SJCRH30 (cell line): ENCODE measurements at regions not wholly inside any gene's neighbourhood (a gene's known extent, or its start where the extent isn't known, plus 50 kb on each side); places are given as distances from the start of the nearest gene placed in this dataset.
"Not testable (repeated sequence)": the region's sequence is repeated elsewhere in the genome, so short reads cannot be mapped to it uniquely, and the experiment has no call there.

ENCODE experiments used
- DNase-seq, 2 experiments: peaks; one replicate each; pipeline ENCODE4 v3.0.0-alpha.2; 2015 to 2020
- H3K27ac ChIP-seq: fragments of 250-450 bp; sonication (Bioruptor Pico); 2 replicates; pipeline ENCODE4 v1.5.1; 2020; ENCODE audit warnings: mild to moderate bottlenecking, moderate library complexity
- H3K27me3 ChIP-seq: fragments of 250-450 bp; sonication (Bioruptor Pico); 2 replicates; pipeline ENCODE4 v1.5.1; 2020; ENCODE audit warnings: mild to moderate bottlenecking, moderate library complexity
- H3K36me3 ChIP-seq: fragments of 250-450 bp; sonication (Bioruptor Pico); 2 replicates; pipeline ENCODE4 v1.5.1; 2020; ENCODE audit warnings: mild to moderate bottlenecking, moderate library complexity
- H3K4me1 ChIP-seq: fragments of 250-450 bp; sonication (Bioruptor Pico); 2 replicates; pipeline ENCODE4 v1.5.1; 2020; ENCODE audit warnings: mild to moderate bottlenecking, moderate library complexity
- H3K4me3 ChIP-seq: fragments of 250-450 bp; sonication (Bioruptor Pico); 2 replicates; pipeline ENCODE4 v1.5.1; 2020; ENCODE audit warnings: mild to moderate bottlenecking, moderate library complexity
- H3K9me3 ChIP-seq: fragments of 250-450 bp; sonication (Bioruptor Pico); replicated peaks from 2 replicates; pipeline ENCODE4 v1.5.1; 2020; ENCODE audit warnings: mild to moderate bottlenecking, moderate library complexity

GRCh38 chr5:174570662-174571061, 153.7 kb upstream of the MSX2 start:
- Histone ChIP-seq H3K36me3 (no peaks in the 10 kb centered on the region), H3K9me3 (no peaks in the 10 kb centered on the region), H3K27me3 (no peaks in the 10 kb centered on the region), H3K4me3 (no peak overlapping the region), H3K4me1 (peaks cover 7% of the 10 kb centered on the region), H3K27ac (no peak overlapping the region)
- DNase-seq: no peak

GRCh38 chr5:174571662-174572397, 152.6 kb upstream of the MSX2 start:
- Histone ChIP-seq H3K27ac (peak overlapping the region; percentile 0; the same call in 1 of the 2 replicates), H3K4me1 (peaks cover 7% of the 10 kb centered on the region), H3K4me3 (no peak overlapping the region), H3K9me3 (no peaks in the 10 kb centered on the region), H3K36me3 (no peaks in the 10 kb centered on the region), H3K27me3 (no peaks in the 10 kb centered on the region)
- peak; percentile 73 to 91 for DNase-seq

DNA sequence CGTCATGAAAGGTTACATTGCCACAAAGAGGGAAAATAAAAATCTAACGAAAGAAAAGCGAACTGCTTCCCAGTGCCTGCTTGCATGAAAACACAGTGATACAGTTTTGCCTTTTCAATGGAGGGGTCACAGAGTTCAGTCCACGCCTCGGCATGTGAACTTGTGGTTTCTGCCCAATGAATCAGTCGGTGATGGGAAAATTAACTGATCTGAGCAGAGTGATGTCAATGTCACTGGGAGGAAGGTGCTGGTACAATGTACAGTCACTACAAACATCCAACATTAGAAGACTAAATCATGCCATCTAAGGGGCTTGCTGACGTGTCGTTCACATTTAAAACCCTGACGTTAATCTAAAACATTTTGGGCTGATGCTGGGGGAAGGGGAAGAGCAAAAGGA, 151.8 kb upstream of the MSX2 start:
- no peaks in the 10 kb centered on the region for H3K27me3 ChIP-seq
- no peak for DNase-seq
- no peaks in the 10 kb centered on the region for H3K9me3 ChIP-seq
- H3K27ac ChIP-seq: no peak overlapping the region
- no peaks in the 10 kb centered on the region for H3K36me3 ChIP-seq
- H3K4me1 ChIP-seq: peaks cover 7% of the 10 kb centered on the region
- no peak overlapping the region for H3K4me3 ChIP-seq

DNA sequence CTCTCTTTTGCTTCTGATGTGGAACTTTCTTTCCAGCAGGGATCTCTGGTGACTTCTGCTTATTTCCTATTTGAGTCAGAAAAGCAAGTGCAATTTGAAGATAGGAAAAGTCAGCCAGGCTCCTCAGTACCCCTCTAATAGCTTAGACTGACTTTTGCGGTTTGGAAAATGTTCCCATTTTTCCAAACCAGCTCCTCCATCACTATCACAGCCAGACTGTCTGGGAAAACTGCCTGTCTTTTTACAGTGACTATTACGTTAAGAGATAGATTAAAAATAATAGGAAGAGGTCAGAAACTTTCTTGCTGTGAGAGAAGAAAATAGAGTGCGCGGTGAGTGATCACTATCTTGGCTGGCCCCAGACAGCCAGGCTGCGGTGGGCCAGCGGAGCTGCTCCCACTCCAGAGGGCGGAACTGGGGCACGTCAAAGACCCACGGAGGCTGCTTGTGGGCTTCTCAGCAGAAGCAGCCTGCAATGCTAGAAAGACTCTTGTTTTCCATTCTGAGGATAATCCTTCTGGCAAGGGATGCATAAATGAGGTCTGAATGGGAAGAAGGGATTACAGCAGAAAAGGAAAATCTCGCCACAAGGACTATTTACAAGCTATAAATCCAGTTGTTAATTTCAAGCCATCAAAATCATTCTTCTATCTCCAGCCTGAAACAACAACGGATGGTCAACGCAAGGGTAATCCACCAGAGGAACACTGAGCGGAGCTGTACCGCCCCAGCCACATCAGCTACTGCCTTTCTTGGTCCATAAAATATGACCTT, 151.0 kb upstream of the MSX2 start:
- Histone ChIP-seq H3K36me3 (no peaks in the 10 kb centered on the region), H3K27me3 (no peaks in the 10 kb centered on the region), H3K9me3 (no peaks in the 10 kb centered on the region), H3K4me1 (peaks cover 7% of the 10 kb centered on the region), H3K4me3 (no peak overlapping the region), H3K27ac (no peak overlapping the region)
- no peak for DNase-seq

GRCh38 chr5:174575043-174575442, 149.3 kb upstream of the MSX2 start:
- no peak overlapping the region for H3K27ac ChIP-seq
- H3K27me3 ChIP-seq: no peaks in the 10 kb centered on the region
- no peaks in the 10 kb centered on the region for H3K36me3 ChIP-seq
- H3K4me1 ChIP-seq: peaks cover 7% of the 10 kb centered on the region
- no peak overlapping the region for H3K4me3 ChIP-seq
- no peak for DNase-seq
- no peaks in the 10 kb centered on the region for H3K9me3 ChIP-seq

DNA sequence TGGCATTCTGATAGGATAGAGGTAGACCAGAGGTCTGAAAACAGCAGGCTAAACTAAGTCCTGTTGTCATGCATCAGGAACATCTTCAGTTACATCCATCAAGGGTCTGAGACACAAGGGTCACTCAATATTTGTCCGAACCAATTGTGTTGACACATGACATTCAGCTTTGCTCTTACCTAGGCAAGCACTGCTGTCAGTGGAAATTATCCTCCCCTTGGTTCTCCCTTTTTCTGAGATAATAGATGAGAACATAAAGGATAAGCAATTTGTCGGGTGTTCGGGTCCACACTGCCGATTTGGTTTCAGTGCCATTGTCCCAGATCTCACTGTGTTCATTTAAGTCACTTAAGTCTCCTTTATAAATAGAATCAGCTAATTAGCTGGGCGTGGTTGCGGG, 148.3 kb upstream of the MSX2 start:
- no peaks in the 10 kb centered on the region for H3K36me3 ChIP-seq
- no peak for DNase-seq
- H3K4me1 ChIP-seq: peaks cover 5% of the 10 kb centered on the region
- no peak overlapping the region for H3K27ac ChIP-seq
- H3K9me3 ChIP-seq: no peaks in the 10 kb centered on the region
- H3K27me3 ChIP-seq: no peaks in the 10 kb centered on the region
- H3K4me3 ChIP-seq: no peak overlapping the region

GRCh38 chr5:174581479-174581878, 142.9 kb upstream of the MSX2 start:
- Histone ChIP-seq H3K4me3 (no peak overlapping the region), H3K4me1 (no peaks in the 10 kb centered on the region), H3K27ac (no peak overlapping the region), H3K27me3 (no peaks in the 10 kb centered on the region), H3K9me3 (no peaks in the 10 kb centered on the region), H3K36me3 (no peaks in the 10 kb centered on the region)
- peak; percentile 20 to 60 for DNase-seq

DNA sequence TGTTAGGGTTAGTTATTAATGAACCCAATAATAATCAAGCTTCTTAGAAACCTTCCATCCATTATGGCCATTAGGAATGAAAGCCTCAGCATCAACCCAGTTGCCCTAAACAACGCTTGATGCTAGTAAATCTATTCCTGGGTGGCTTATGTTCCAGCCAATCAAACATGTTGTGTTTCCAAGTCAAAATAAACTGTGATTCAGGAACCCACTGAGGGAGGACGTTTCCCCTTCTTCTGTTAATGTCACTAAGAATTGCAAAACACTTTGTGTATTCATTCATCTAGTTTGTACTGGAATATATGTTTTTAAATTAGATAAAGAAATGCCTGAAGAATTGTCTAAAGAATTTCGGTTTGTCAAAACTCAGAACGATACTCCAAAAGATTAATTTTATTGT, 142.5 kb upstream of the MSX2 start:
- no peaks in the 10 kb centered on the region for H3K36me3 ChIP-seq
- no peaks in the 10 kb centered on the region for H3K9me3 ChIP-seq
- H3K4me1 ChIP-seq: no peaks in the 10 kb centered on the region
- no peak overlapping the region for H3K4me3 ChIP-seq
- H3K27me3 ChIP-seq: no peaks in the 10 kb centered on the region
- no peak overlapping the region for H3K27ac ChIP-seq
- DNase-seq: no peak

DNA sequence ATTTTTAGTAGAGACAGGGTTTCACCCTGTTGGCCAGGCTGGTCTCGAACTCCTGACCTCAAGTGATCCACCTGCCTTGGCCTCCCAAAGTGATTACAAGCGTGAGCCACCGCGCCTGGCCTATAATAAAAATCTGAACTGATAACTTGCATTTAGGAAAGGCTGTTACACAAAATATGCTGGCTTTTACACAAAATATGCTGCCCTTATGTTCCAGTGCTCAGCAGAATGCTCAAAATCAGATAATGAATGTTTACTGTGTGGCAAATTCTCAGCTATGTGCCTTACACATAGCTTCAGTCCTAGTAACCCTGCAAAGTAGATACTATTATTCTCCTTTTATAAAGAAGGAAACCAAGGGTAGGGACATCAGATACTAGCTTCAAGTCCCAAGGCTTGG, 141.3 kb upstream of the MSX2 start:
- Histone ChIP-seq H3K4me1 (no peaks in the 10 kb centered on the region), H3K27me3 (no peaks in the 10 kb centered on the region), H3K9me3 (no peaks in the 10 kb centered on the region), H3K27ac (no peak overlapping the region), H3K36me3 (no peaks in the 10 kb centered on the region), H3K4me3 (no peak overlapping the region)
- no peak for DNase-seq

DNA sequence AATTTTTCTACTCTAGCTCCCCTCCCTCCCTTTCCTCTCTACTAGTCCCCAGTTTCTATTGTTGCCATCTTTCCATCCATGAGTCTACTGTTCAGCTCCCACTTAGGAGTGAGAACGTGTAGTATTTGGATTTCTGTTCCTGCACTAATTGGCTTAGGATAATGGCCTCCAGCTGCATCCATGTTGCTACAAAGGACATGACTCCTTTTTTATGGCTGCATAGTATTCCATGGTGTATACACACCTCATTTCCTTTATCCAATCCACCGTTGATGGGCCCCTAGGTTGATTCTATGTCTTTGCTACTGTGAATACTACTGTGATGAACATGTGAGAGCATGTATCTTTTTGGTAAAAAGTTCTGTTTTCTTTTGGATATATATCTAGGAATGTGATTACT, 138.9 kb upstream of the MSX2 start:
- H3K27me3 ChIP-seq: no peaks in the 10 kb centered on the region
- no peaks in the 10 kb centered on the region for H3K4me1 ChIP-seq
- H3K4me3 ChIP-seq: no peak overlapping the region
- H3K36me3 ChIP-seq: no peaks in the 10 kb centered on the region
- no peak overlapping the region for H3K27ac ChIP-seq
- H3K9me3 ChIP-seq: no peaks in the 10 kb centered on the region
- no peak for DNase-seq

DNA sequence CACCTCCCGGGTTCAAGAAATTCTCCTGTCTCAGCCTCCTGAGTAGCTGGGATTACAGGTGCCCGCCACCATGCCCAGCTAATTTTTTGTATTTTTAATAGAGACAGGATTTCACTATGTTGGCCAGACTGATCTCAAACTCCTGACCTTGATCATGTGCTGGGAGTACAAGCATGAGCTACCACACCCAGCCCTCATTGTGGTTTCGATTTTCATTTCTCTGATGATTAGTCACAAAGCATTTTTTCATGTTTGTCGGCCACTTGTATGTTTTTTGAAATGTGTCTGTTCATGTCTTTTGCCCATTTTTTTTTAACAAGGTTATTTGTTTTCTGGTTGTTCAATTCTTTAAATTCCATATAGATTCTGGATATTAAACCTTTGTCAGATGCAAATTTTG, 138.2 kb upstream of the MSX2 start:
- H3K36me3 ChIP-seq, H3K27ac ChIP-seq, H3K4me3 ChIP-seq, DNase-seq, H3K27me3 ChIP-seq, H3K4me1 ChIP-seq, H3K9me3 ChIP-seq: not testable (repeated sequence)

GRCh38 chr5:174589011-174589410, 135.4 kb upstream of the MSX2 start:
- H3K36me3 ChIP-seq: no peaks in the 10 kb centered on the region
- no peak overlapping the region for H3K4me3 ChIP-seq
- H3K27me3 ChIP-seq: no peaks in the 10 kb centered on the region
- H3K27ac ChIP-seq: no peak overlapping the region
- no peaks in the 10 kb centered on the region for H3K9me3 ChIP-seq
- no peaks in the 10 kb centered on the region for H3K4me1 ChIP-seq
- DNase-seq: no peak

DNA sequence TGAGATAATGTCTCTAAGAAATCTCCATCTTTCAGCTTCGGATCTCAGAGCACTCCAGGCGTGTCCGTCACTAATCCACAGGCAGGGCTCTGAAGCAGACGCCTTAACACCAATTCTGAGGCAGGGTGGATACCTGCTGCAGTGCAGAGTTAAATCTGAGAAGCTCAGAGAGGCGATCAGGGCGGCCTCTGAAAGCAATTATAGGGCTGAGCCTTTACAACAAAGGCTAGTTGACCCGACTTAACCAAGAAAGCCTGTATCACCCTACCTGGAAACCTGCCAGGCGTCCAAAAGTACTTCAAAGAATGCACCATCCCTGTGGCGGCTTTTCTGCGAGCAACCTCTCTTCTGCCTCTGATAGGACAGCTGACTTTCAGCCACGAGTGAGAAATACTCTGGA, 134.8 kb upstream of the MSX2 start:
- Histone ChIP-seq H3K4me3 (no peak overlapping the region), H3K27me3 (no peaks in the 10 kb centered on the region), H3K4me1 (no peaks in the 10 kb centered on the region), H3K27ac (no peak overlapping the region), H3K36me3 (no peaks in the 10 kb centered on the region), H3K9me3 (no peaks in the 10 kb centered on the region)
- no peak for DNase-seq

DNA sequence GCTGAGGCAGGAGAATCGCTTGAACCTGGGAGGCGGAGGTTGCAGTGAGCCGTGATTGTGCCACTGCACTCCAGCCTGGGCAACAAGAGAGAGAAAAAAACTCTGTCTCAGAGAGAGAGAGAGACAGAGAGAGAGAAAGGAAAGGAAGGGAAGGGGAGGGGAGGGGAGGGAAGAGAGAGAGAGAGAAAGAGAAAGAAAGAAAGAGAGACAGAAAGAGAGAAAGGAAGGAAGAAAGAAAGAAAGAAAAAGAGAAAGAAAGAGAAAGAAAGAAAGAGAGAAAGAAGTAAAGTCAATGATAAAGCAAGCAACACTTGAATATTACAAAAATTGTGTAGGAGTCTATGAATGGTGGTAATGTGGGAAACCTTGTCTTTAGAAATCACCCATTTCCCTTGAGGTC, 133.6 kb upstream of the MSX2 start:
- Histone ChIP-seq H3K4me1 (no peaks in the 10 kb centered on the region), H3K4me3 (no peak overlapping the region), H3K27me3 (no peaks in the 10 kb centered on the region), H3K36me3 (no peaks in the 10 kb centered on the region), H3K9me3 (no peaks in the 10 kb centered on the region), H3K27ac (no peak overlapping the region)
- DNase-seq: no peak

- no peak overlapping the region for H3K4me3 ChIP-seq
- DNase-seq: no peak
- peaks cover 3% of the 10 kb centered on the region; the same call in 1 of the 2 replicates for H3K27me3 ChIP-seq
- H3K9me3 ChIP-seq: no peaks in the 10 kb centered on the region
- H3K4me1 ChIP-seq: 0 out of 2 replicates have a peak, but pooled peaks cover 3% of the 10 kb centered on the region
- H3K27ac ChIP-seq: no peak overlapping the region
- no peaks in the 10 kb centered on the region for H3K36me3 ChIP-seq
Measured at GRCh38 chr5:174596429-174596828, 128.0 kb upstream of the MSX2 start.

- H3K4me1 ChIP-seq: 0 out of 2 replicates have a peak, but pooled peaks cover 3% of the 10 kb centered on the region
- DNase-seq: no peak
- H3K27ac ChIP-seq: no peak overlapping the region
- no peak overlapping the region for H3K4me3 ChIP-seq
- no peaks in the 10 kb centered on the region for H3K36me3 ChIP-seq
- peaks cover 3% of the 10 kb centered on the region; the same call in 1 of the 2 replicates for H3K27me3 ChIP-seq
- no peaks in the 10 kb centered on the region for H3K9me3 ChIP-seq
Measured at GRCh38 chr5:174599992-174600391, 124.4 kb upstream of the MSX2 start.
